ENCODE measurements at regions not wholly inside any gene's neighbourhood (a gene's known extent, or its start where the extent isn't known, plus 50 kb on each side); places are given as distances from the start of the nearest gene placed in this dataset.
"Not testable (repeated sequence)": the region's sequence is repeated elsewhere in the genome, so short reads cannot be mapped to it uniquely, and the experiment has no call there.

- H3K9me3 ChIP-seq (ENCODE audit: insufficient read depth, low read length, severe bottlenecking), result no peaks in the 10 kb centered on the region
- no peak overlapping the region for H3K27ac ChIP-seq (ENCODE audit: low read length)
- no peak overlapping the region for H3K9ac ChIP-seq (ENCODE audit: low read depth, low read length)
- H3K4me3 ChIP-seq (ENCODE audit: low read depth in 1 of 2, low read length in 2 of 2), result no peak overlapping the region
- H3K36me3 ChIP-seq (ENCODE audit: insufficient read depth, low read length), result no peaks in the 10 kb centered on the region
- H3K4me2 ChIP-seq (ENCODE audit: insufficient read depth, low read length), result no peak overlapping the region
- TF ChIP-seq CTCF (IDR thresholded peaks at IDR 0.05; ENCODE audit: borderline replicate concordance, extremely low read depth, low read length, poor library complexity, severe bottlenecking), result no peak
- no peak for TF ChIP-seq EZH2 (IDR thresholded peaks at IDR 0.05; ENCODE audit: borderline replicate concordance, low read depth, low read length, severe bottlenecking)
- H2AFZ ChIP-seq (ENCODE audit: low read depth, low read length), result no peak overlapping the region
- no peaks in the 10 kb centered on the region for H3K27me3 ChIP-seq (ENCODE audit: insufficient read depth, low read length, poor library complexity)
- ATAC-seq (ENCODE audit: insufficient read depth, low read depth) (no peak), DNase-seq (no peak)
- H3K4me1 ChIP-seq (ENCODE audit: insufficient read depth, low read length), result peaks cover 8% of the 10 kb centered on the region
- no peaks in the 10 kb centered on the region for H4K20me1 ChIP-seq (ENCODE audit: insufficient read depth, low read length)
- H3K79me2 ChIP-seq (ENCODE audit: insufficient read depth, low read length), result no peaks in the 10 kb centered on the region
Observed at GRCh38 chr20:47960769-47961541, 175.7 kb upstream of the SULF2 start.

GRCh38 chr20:47960277-47960676, 175.0 kb upstream of the SULF2 start:
- no peak for ATAC-seq (ENCODE audit: insufficient read depth, low read depth)
- no peak overlapping the region for H3K27ac ChIP-seq (ENCODE audit: low read length)
- no peak overlapping the region for H3K4me2 ChIP-seq (ENCODE audit: insufficient read depth, low read length)
- no peak for TF ChIP-seq CTCF (IDR thresholded peaks at IDR 0.05; ENCODE audit: borderline replicate concordance, extremely low read depth, low read length, poor library complexity, severe bottlenecking)
- TF ChIP-seq EZH2 (IDR thresholded peaks at IDR 0.05; ENCODE audit: borderline replicate concordance, low read depth, low read length, severe bottlenecking), result no peak
- H3K4me3 ChIP-seq (ENCODE audit: low read depth in 1 of 2, low read length in 2 of 2), result no peak overlapping the region
- no peaks in the 10 kb centered on the region for H4K20me1 ChIP-seq (ENCODE audit: insufficient read depth, low read length)
- H3K4me1 ChIP-seq (ENCODE audit: insufficient read depth, low read length), result peaks cover 12% of the 10 kb centered on the region
- H3K36me3 ChIP-seq (ENCODE audit: insufficient read depth, low read length), result no peaks in the 10 kb centered on the region
- no peak overlapping the region for H2AFZ ChIP-seq (ENCODE audit: low read depth, low read length)
- H3K9ac ChIP-seq (ENCODE audit: low read depth, low read length), result no peak overlapping the region
- H3K79me2 ChIP-seq (ENCODE audit: insufficient read depth, low read length), result no peaks in the 10 kb centered on the region
- no peaks in the 10 kb centered on the region for H3K27me3 ChIP-seq (ENCODE audit: insufficient read depth, low read length, poor library complexity)
- no peak for DNase-seq
- no peaks in the 10 kb centered on the region for H3K9me3 ChIP-seq (ENCODE audit: insufficient read depth, low read length, severe bottlenecking)

GRCh38 chr20:47957989-47958801, 172.9 kb upstream of the SULF2 start:
- H3K9ac ChIP-seq (ENCODE audit: low read depth, low read length); H2AFZ ChIP-seq (ENCODE audit: low read depth, low read length); H3K27me3 ChIP-seq (ENCODE audit: insufficient read depth, low read length, poor library complexity); H3K9me3 ChIP-seq (ENCODE audit: insufficient read depth, low read length, severe bottlenecking); H4K20me1 ChIP-seq (ENCODE audit: insufficient read depth, low read length); H3K4me2 ChIP-seq (ENCODE audit: insufficient read depth, low read length); H3K79me2 ChIP-seq (ENCODE audit: insufficient read depth, low read length); H3K36me3 ChIP-seq (ENCODE audit: insufficient read depth, low read length); H3K27ac ChIP-seq (ENCODE audit: low read length); DNase-seq; H3K4me3 ChIP-seq (ENCODE audit: low read depth in 1 of 2, low read length in 2 of 2): not testable (repeated sequence)
- 0 out of 3 replicates have a peak, but pooled peaks have one; percentile 24 for ATAC-seq (ENCODE audit: insufficient read depth, low read depth)
- peaks cover 12% of the 10 kb centered on the region for H3K4me1 ChIP-seq (ENCODE audit: insufficient read depth, low read length)

- no peak overlapping the region for H3K4me3 ChIP-seq (ENCODE audit: low read depth in 1 of 2, low read length in 2 of 2)
- ATAC-seq (ENCODE audit: insufficient read depth, low read depth), result no peak
- no peaks in the 10 kb centered on the region for H3K36me3 ChIP-seq (ENCODE audit: insufficient read depth, low read length)
- TF ChIP-seq CTCF (IDR thresholded peaks at IDR 0.05; ENCODE audit: borderline replicate concordance, extremely low read depth, low read length, poor library complexity, severe bottlenecking), result no peak
- no peak for TF ChIP-seq EZH2 (IDR thresholded peaks at IDR 0.05; ENCODE audit: borderline replicate concordance, low read depth, low read length, severe bottlenecking)
- DNase-seq, result no peak
- H3K4me2 ChIP-seq (ENCODE audit: insufficient read depth, low read length), result no peak overlapping the region
- H3K9me3 ChIP-seq (ENCODE audit: insufficient read depth, low read length, severe bottlenecking), result no peaks in the 10 kb centered on the region
- no peaks in the 10 kb centered on the region for H3K27me3 ChIP-seq (ENCODE audit: insufficient read depth, low read length, poor library complexity)
- no peak overlapping the region for H3K9ac ChIP-seq (ENCODE audit: low read depth, low read length)
- H3K27ac ChIP-seq (ENCODE audit: low read length), result no peak overlapping the region
- no peak overlapping the region for H2AFZ ChIP-seq (ENCODE audit: low read depth, low read length)
- peaks cover 17% of the 10 kb centered on the region for H3K4me1 ChIP-seq (ENCODE audit: insufficient read depth, low read length)
- H4K20me1 ChIP-seq (ENCODE audit: insufficient read depth, low read length), result no peaks in the 10 kb centered on the region
- H3K79me2 ChIP-seq (ENCODE audit: insufficient read depth, low read length), result no peaks in the 10 kb centered on the region
Observed at GRCh38 chr20:47957135-47957534, 171.9 kb upstream of the SULF2 start.
